Left lung (tissue), 4 donors: ENCODE measurements at regions not wholly inside any gene's neighbourhood (a gene's known extent, or its start where the extent isn't known, plus 50 kb on each side); places are given as distances from the start of the nearest gene placed in this dataset.

Experiments used
- ATAC-seq: fragments of 200-7000 bp; cut with Tn5 transposase; one replicate; pipeline ENCODE4 v1.9.1; 2020; ENCODE audit warnings: moderate library complexity
- DNase-seq, 4 donors: peaks; one replicate each; pipeline ENCODE4 v3.0.0-alpha.2; 2013 to 2020
- H3K27ac ChIP-seq, 2 donors: fragments of 200-600 bp; sonication (generic) in 1 of 2; one replicate each; pipeline versions ENCODE4 v1.5.0 to v1.8.0; 2020 to 2021
- H3K27me3 ChIP-seq, 2 donors: fragments of 200-600 bp; sonication (generic) in 1 of 2; one replicate each; pipeline versions ENCODE4 v1.5.0 to v1.8.0; 2020 to 2021
- H3K36me3 ChIP-seq, 2 donors: fragments of 200-600 bp; sonication (generic) in 1 of 2; one replicate each; pipeline versions ENCODE4 v1.5.0 to v1.8.0; 2020 to 2021
- H3K4me1 ChIP-seq, 2 donors: fragments of 200-600 bp; one replicate each; pipeline ENCODE4 v1.8.0; 2021
- H3K4me3 ChIP-seq, 2 donors: fragments of 200-600 bp; sonication (generic) in 1 of 2; one replicate each; pipeline versions ENCODE4 v1.5.0 to v1.8.0; 2020 to 2021; ENCODE audit warnings: mild to moderate bottlenecking in 1 of 2
- H3K9me3 ChIP-seq, 2 donors: fragments of 200-600 bp; sonication (generic) in 1 of 2; one replicate each; pipeline versions ENCODE4 v1.5.0 to v1.8.0; 2020 to 2021
- CTCF ChIP-seq, 2 donors: fragments of 200-600 bp; sonication (generic) in 1 of 2; IDR thresholded peaks; one replicate each; pipeline versions ENCODE4 v1.5.0 to v1.8.0; 2021; ENCODE audit warnings: antibody characterized with exemption in 2 of 2
- intact Hi-C, 2 donors: fragments of 100-400 bp; cut with DNase I; formaldehyde crosslinking; loops; one replicate each; pipeline versions ENCODE4 v1.11.2 to v1.14.2; 2022
- donor health status: DM: no; HTN: yes; CAD: no.
- donor health status: DM: no; HTN: no; CAD: no.

- Histone ChIP-seq H3K36me3 (no peaks in the 10 kb centered on the region), H3K9me3 (no peaks in the 10 kb centered on the region), H3K4me1 (no peaks in the 10 kb centered on the region), H3K27me3 (no peaks in the 10 kb centered on the region), H3K27ac (no peak overlapping the region), H3K4me3 (no peak overlapping the region)
- ATAC-seq, result no peak
- DNase-seq, result no peak
- no peak for TF ChIP-seq CTCF (IDR thresholded peaks at IDR 0.05)
- intact Hi-C loops, result no loop called here
Observed at GRCh38 chr6:22673474-22673873, 104.1 kb downstream of the HDGFL1 start.

GRCh38 chr6:22680950-22681349, 111.6 kb downstream of the HDGFL1 start:
- H3K4me1 ChIP-seq, result no peaks in the 10 kb centered on the region
- intact Hi-C loops, result no loop called here
- TF ChIP-seq CTCF (IDR thresholded peaks at IDR 0.05), result no peak

GRCh38 chr6:22681761-22682160, 112.4 kb downstream of the HDGFL1 start:
- Histone ChIP-seq H3K27me3 (no peaks in the 10 kb centered on the region), H3K9me3 (no peaks in the 10 kb centered on the region), H3K27ac (no peak overlapping the region), H3K4me1 (no peaks in the 10 kb centered on the region), H3K4me3 (no peak overlapping the region), H3K36me3 (no peaks in the 10 kb centered on the region)
- no peak for DNase-seq
- ATAC-seq, result no peak
- TF ChIP-seq CTCF (IDR thresholded peaks at IDR 0.05), result no peak
- intact Hi-C loops, result no loop called here

More at GRCh38 chr6:22680950-22681349, 111.6 kb downstream of the HDGFL1 start:
- Histone ChIP-seq H3K9me3 (no peaks in the 10 kb centered on the region), H3K27ac (no peak overlapping the region), H3K27me3 (no peaks in the 10 kb centered on the region), H3K4me3 (no peak overlapping the region), H3K36me3 (no peaks in the 10 kb centered on the region)
- DNase-seq, result peak in 1 of 4 donors; percentile 45
- no peak for ATAC-seq

- TF ChIP-seq CTCF (IDR thresholded peaks at IDR 0.05), result no peak
- Histone ChIP-seq H3K4me3 (no peak overlapping the region), H3K27me3 (no peaks in the 10 kb centered on the region), H3K36me3 (no peaks in the 10 kb centered on the region), H3K27ac (no peak overlapping the region), H3K9me3 (no peaks in the 10 kb centered on the region), H3K4me1 (no peaks in the 10 kb centered on the region)
- DNase-seq (no peak), ATAC-seq (no peak)
- intact Hi-C loops, result no loop called here
Observed at GRCh38 chr6:22682979-22683378, 113.6 kb downstream of the HDGFL1 start.

GRCh38 chr6:22690446-22690845, 121.1 kb downstream of the HDGFL1 start:
- Histone ChIP-seq H3K36me3 (no peaks in the 10 kb centered on the region), H3K4me1 (no peaks in the 10 kb centered on the region), H3K4me3 (no peak overlapping the region), H3K9me3 (no peaks in the 10 kb centered on the region), H3K27me3 (no peaks in the 10 kb centered on the region), H3K27ac (no peak overlapping the region)
- ATAC-seq (no peak), DNase-seq (no peak)
- intact Hi-C loops, result no loop called here
- no peak for TF ChIP-seq CTCF (IDR thresholded peaks at IDR 0.05)
